Lung (tissue), 11 donors: ENCODE measurements at regions not wholly inside any gene's neighbourhood (a gene's known extent, or its start where the extent isn't known, plus 50 kb on each side); places are given as distances from the start of the nearest gene placed in this dataset.

ENCODE experiments used
- ATAC-seq: fragments of 200-7000 bp; cut with Tn5 transposase; one replicate; pipeline ENCODE4 v1.9.1; 2020; ENCODE audit warnings: moderate number of reproducible peaks; ENCODE audit not compliant: insufficient read depth, low FRiP score
- DNase-seq, 3 donors: peaks; one replicate each; pipeline ENCODE4 v3.0.0-alpha.2; 2013 to 2017
- H3K27ac ChIP-seq, 2 donors: one replicate each; pipeline ENCODE4 v1.5.1; 2013; ENCODE audit warnings: mild to moderate bottlenecking in 2 of 2, moderate library complexity in 2 of 2, control low read depth in 1 of 2, inconsistent platforms in 1 of 2, low read depth in 1 of 2, low read length in 1 of 2
- H3K27me3 ChIP-seq, 3 donors: one replicate each; pipeline ENCODE4 v1.5.1; 2013; ENCODE audit warnings: low read length in 2 of 3; ENCODE audit not compliant: control insufficient read depth in 3 of 3, insufficient read depth in 3 of 3
- H3K36me3 ChIP-seq, 4 donors: one replicate each; pipeline ENCODE4 v1.5.1; 2013; ENCODE audit warnings: low read length in 4 of 4, mild to moderate bottlenecking in 1 of 4, moderate library complexity in 1 of 4; ENCODE audit not compliant: control insufficient read depth in 4 of 4, insufficient read depth in 4 of 4
- H3K4me1 ChIP-seq, 5 donors: one replicate each; pipeline ENCODE4 v1.5.1; 2013; ENCODE audit warnings: low read length in 5 of 5, mild to moderate bottlenecking in 2 of 5, moderate library complexity in 1 of 5; ENCODE audit not compliant: control insufficient read depth in 5 of 5, insufficient read depth in 5 of 5
- H3K4me3 ChIP-seq: one replicate; pipeline ENCODE4 v1.5.1; 2013; ENCODE audit warnings: mild to moderate bottlenecking, control low read depth, moderate library complexity
- H3K9ac ChIP-seq, 2 donors: one replicate each; pipeline ENCODE4 v1.5.1; 2013; ENCODE audit warnings: low read length in 2 of 2, control low read depth in 1 of 2; ENCODE audit not compliant: insufficient read depth in 1 of 2
- H3K9me3 ChIP-seq, 4 donors: one replicate each; pipeline ENCODE4 v1.5.1; 2013; ENCODE audit warnings: low read length in 3 of 4, mild to moderate bottlenecking in 1 of 4, moderate library complexity in 1 of 4; ENCODE audit not compliant: control insufficient read depth in 4 of 4, insufficient read depth in 3 of 4
- CTCF ChIP-seq: IDR thresholded peaks from 2 replicates; pipeline ENCODE4 v1.5.1; 2012; ENCODE audit warnings: mild to moderate bottlenecking; ENCODE audit errors: control extremely low read depth, extremely low read depth
- WGBS, 2 donors: extraction: QIAGEN DNeasy Blood & Tissue Kit; methylation state at CpG; one replicate each; pipeline ENCODE4 v1.1.7; 2013; 5-methylcytosine and 5-hydroxymethylcytosine counted together
- donor health status: control.
- donor health status: control.
- donor health status: Bipolar disorder and iron deficiency.
- donor health status: healthy.
- donor health status: DM: yes; HTN: yes; CAD: no.

GRCh38 chr6:140208286-140208685, 833.8 kb upstream of the CITED2 start:
- no peak overlapping the region for H3K9ac ChIP-seq
- H3K9me3 ChIP-seq: no peaks in the 10 kb centered on the region
- WGBS, 2 donors: 53 to 67% methylated on average over 5 of the region's 5 CpGs
- no peaks in the 10 kb centered on the region for H3K36me3 ChIP-seq
- no peak overlapping the region for H3K4me3 ChIP-seq
- ATAC-seq: no peak
- no peak overlapping the region for H3K27ac ChIP-seq
- no peaks in the 10 kb centered on the region for H3K27me3 ChIP-seq
- DNase-seq: no peak
- TF ChIP-seq CTCF: no peak
- H3K4me1 ChIP-seq: peaks cover 3 to 26% (median 4%) of the 10 kb centered on the region in 5 donors

GRCh38 chr6:140205795-140206593, 831.5 kb upstream of the CITED2 start:
- H3K27ac ChIP-seq: no peak overlapping the region
- H3K9ac ChIP-seq: no peak overlapping the region
- H3K27me3 ChIP-seq: no peaks in the 10 kb centered on the region
- H3K4me3 ChIP-seq: no peak overlapping the region
- ATAC-seq (no peak), DNase-seq (no peak)
- no peak for TF ChIP-seq CTCF
- no peaks in the 10 kb centered on the region for H3K36me3 ChIP-seq
- 82 to 87% methylated on average over 12 of the region's 12 CpGs for WGBS, 2 donors
- peaks cover 3 to 38% (median 7%) of the 10 kb centered on the region in 5 donors for H3K4me1 ChIP-seq
- no peaks in the 10 kb centered on the region for H3K9me3 ChIP-seq

GRCh38 chr6:140204154-140204553, 829.7 kb upstream of the CITED2 start:
- DNase-seq: no peak

More at GRCh38 chr6:140204154-140204553, 829.7 kb upstream of the CITED2 start:
- no peak for ATAC-seq
- no peak overlapping the region for H3K9ac ChIP-seq
- TF ChIP-seq CTCF: no peak
- H3K27ac ChIP-seq: no peak overlapping the region
- no peaks in the 10 kb centered on the region for H3K36me3 ChIP-seq
- H3K27me3 ChIP-seq: no peaks in the 10 kb centered on the region
- H3K4me1 ChIP-seq: peaks cover 0 to 28% (median 7%) of the 10 kb centered on the region in 5 donors
- no peaks in the 10 kb centered on the region for H3K9me3 ChIP-seq
- H3K4me3 ChIP-seq: no peak overlapping the region
